ENCODE measurements at regions not wholly inside any gene's neighbourhood (a gene's known extent, or its start where the extent isn't known, plus 50 kb on each side); places are given as distances from the start of the nearest gene placed in this dataset.

GRCh38 chr16:76106647-76107046 lies 170.6 kb upstream of the CNTNAP4 start:
- peaks cover 7% of the 10 kb centered on the region; the same call in 1 of the 2 replicates for H3K9me3 ChIP-seq (ENCODE audit: control insufficient read depth, insufficient read depth, low read length)
- CTCF ChIA-PET, result no interaction called here
- no peaks in the 10 kb centered on the region for H3K27me3 ChIP-seq (ENCODE audit: control insufficient read depth, insufficient read depth, low read length)
- H3K4me3 ChIP-seq (ENCODE audit: low read depth, low read length), result no peak overlapping the region
- POLR2A ChIA-PET, result no interaction called here
- no peak for DNase-seq (ENCODE audit: low read depth, low spot score)
- TF ChIP-seq CTCF (IDR thresholded peaks at IDR 0.05; ENCODE audit: low read depth, low read length), result no peak
- no peak overlapping the region for H3K27ac ChIP-seq (ENCODE audit: low read depth, low read length)

GRCh38 chr16:76108460-76108859 lies 168.7 kb upstream of the CNTNAP4 start:
- Histone ChIP-seq H3K9me3 (ENCODE audit: control insufficient read depth, insufficient read depth, low read length) (peaks cover 4% of the 10 kb centered on the region; the same call in 1 of the 2 replicates), H3K27me3 (ENCODE audit: control insufficient read depth, insufficient read depth, low read length) (no peaks in the 10 kb centered on the region), H3K4me3 (ENCODE audit: low read depth, low read length) (no peak overlapping the region), H3K27ac (ENCODE audit: low read depth, low read length) (no peak overlapping the region)
- DNase-seq (ENCODE audit: low read depth, low spot score), result no peak
- TF ChIP-seq CTCF (IDR thresholded peaks at IDR 0.05; ENCODE audit: low read depth, low read length), result no peak
- CTCF ChIA-PET, result no interaction called here
- POLR2A ChIA-PET, result no interaction called here

- H3K27ac ChIP-seq (ENCODE audit: low read depth, low read length), result no peak overlapping the region
- H3K9me3 ChIP-seq (ENCODE audit: control insufficient read depth, insufficient read depth, low read length), result no peaks in the 10 kb centered on the region
- TF ChIP-seq CTCF (IDR thresholded peaks at IDR 0.05; ENCODE audit: low read depth, low read length), result no peak
- no peak for DNase-seq (ENCODE audit: low read depth, low spot score)
- H3K27me3 ChIP-seq (ENCODE audit: control insufficient read depth, insufficient read depth, low read length), result no peaks in the 10 kb centered on the region
- H3K4me3 ChIP-seq (ENCODE audit: low read depth, low read length), result no peak overlapping the region
- ChIA-PET CTCF (no interaction called here), POLR2A (no interaction called here)
Measured at GRCh38 chr16:76114681-76115080, 162.5 kb upstream of the CNTNAP4 start.

GRCh38 chr16:76118344-76118743 lies 158.9 kb upstream of the CNTNAP4 start:
- no peak for DNase-seq (ENCODE audit: low read depth, low spot score)
- H3K27ac ChIP-seq (ENCODE audit: low read depth, low read length), result no peak overlapping the region
- H3K4me3 ChIP-seq (ENCODE audit: low read depth, low read length), result no peak overlapping the region
- no peak for TF ChIP-seq CTCF (IDR thresholded peaks at IDR 0.05; ENCODE audit: low read depth, low read length)
- POLR2A ChIA-PET, result no interaction called here
- H3K27me3 ChIP-seq (ENCODE audit: control insufficient read depth, insufficient read depth, low read length), result no peaks in the 10 kb centered on the region
- CTCF ChIA-PET, result no interaction called here
- H3K9me3 ChIP-seq (ENCODE audit: control insufficient read depth, insufficient read depth, low read length), result no peaks in the 10 kb centered on the region

- TF ChIP-seq CTCF (IDR thresholded peaks at IDR 0.05; ENCODE audit: low read depth, low read length), result no peak
- Histone ChIP-seq H3K27ac (ENCODE audit: low read depth, low read length) (no peak overlapping the region), H3K4me3 (ENCODE audit: low read depth, low read length) (no peak overlapping the region), H3K27me3 (ENCODE audit: control insufficient read depth, insufficient read depth, low read length) (no peaks in the 10 kb centered on the region), H3K9me3 (ENCODE audit: control insufficient read depth, insufficient read depth, low read length) (no peaks in the 10 kb centered on the region)
- no peak for DNase-seq (ENCODE audit: low read depth, low spot score)
- ChIA-PET CTCF (no interaction called here), POLR2A (no interaction called here)
Measured at GRCh38 chr16:76121636-76122035, 155.6 kb upstream of the CNTNAP4 start.

Measured in AG04450 (cell line).